Endothelial cell of umbilical vein (primary cell): ENCODE measurements at regions not wholly inside any gene's neighbourhood (a gene's known extent, or its start where the extent isn't known, plus 50 kb on each side); places are given as distances from the start of the nearest gene placed in this dataset.

Experiments used
- BruUV-seq: library from RNA; stranded (reverse); fragments of 400-500 nt; replicated peaks from 2 replicates; lab custom pipeline; 2021; lab: Mats Ljungman, UMichigan
- CTCF ChIA-PET: fragments of 300-600, 350-600 bp; sonication (Branson Sonifier 250); formaldehyde crosslinking; loops from one replicate; lab custom pipeline; 2021; ENCODE audit warnings: antibody characterized with exemption, inconsistent platforms; lab: Charles Lee
- POLR2A ChIA-PET: fragments of 300-600, 350-600 bp; sonication (Branson Sonifier 250); formaldehyde crosslinking; loops from one replicate; lab custom pipeline; 2021; ENCODE audit warnings: antibody characterized with exemption, inconsistent platforms; lab: Charles Lee
- DNase-seq: peaks from one replicate; pipeline ENCODE4 v3.0.0-alpha.2; 2011; ENCODE audit warnings: low read depth, low spot score
- FAIRE-seq: peaks from 2 replicates; lab custom pipeline; 2011; peaks lifted over from hg19 to GRCh38; lab: Jason Lieb, UNC
- H2AFZ ChIP-seq: 2 replicates; pipeline ENCODE4 v1.6.0; 2012; ENCODE audit warnings: low read depth, low read length, control low read depth, inconsistent platforms
- H3K27ac ChIP-seq: 2 replicates; pipeline ENCODE4 v1.5.1; 2011; ENCODE audit warnings: low read depth, mild to moderate bottlenecking, control low read depth, low read length, moderate library complexity; ENCODE audit not compliant: insufficient read depth
- H3K27me3 ChIP-seq, 2 experiments: 2 replicates each; pipeline versions ENCODE4 v1.6.0 to v1.6.1; 2011; ENCODE audit warnings: low read length in 2 of 2, mixed read lengths in 1 of 2; ENCODE audit not compliant: control insufficient read depth in 2 of 2, insufficient read depth in 2 of 2
- H3K36me3 ChIP-seq, 2 experiments: 2 replicates in 1 of 2; 3 replicates in 1 of 2; pipeline ENCODE4 v1.5.1; 2011; ENCODE audit warnings: low read length in 2 of 2, mild to moderate bottlenecking in 1 of 2, moderate library complexity in 1 of 2; ENCODE audit not compliant: control insufficient read depth in 2 of 2, insufficient read depth in 2 of 2; ENCODE audit errors: extremely low read depth in 1 of 2
- H3K4me1 ChIP-seq: 3 replicates; pipeline ENCODE4 v1.5.1; 2011; ENCODE audit warnings: mild to moderate bottlenecking, low read length; ENCODE audit not compliant: control insufficient read depth, insufficient read depth; ENCODE audit errors: extremely low read depth
- H3K4me2 ChIP-seq: 2 replicates; pipeline ENCODE4 v1.6.1; 2011; ENCODE audit warnings: low read length, control low read depth, mixed read lengths; ENCODE audit not compliant: insufficient read depth
- H3K4me3 ChIP-seq, 3 experiments: fragments of 200-600 bp in 1 of 3; sonication (generic), shearing (Covaris generic) in 1 of 3; replicated peaks in 1 of 3; 2 replicates each; pipeline ENCODE4 v1.5.1; 2011 to 2016; ENCODE audit warnings: control low read depth in 3 of 3, low read length in 3 of 3, mild to moderate bottlenecking in 2 of 3, inconsistent platforms in 1 of 3, low read depth in 1 of 3, moderate library complexity in 1 of 3; ENCODE audit not compliant: insufficient read depth in 1 of 3
- H3K79me2 ChIP-seq: 2 replicates; pipeline ENCODE4 v1.6.0; 2012; ENCODE audit warnings: low read length, inconsistent platforms; ENCODE audit not compliant: control insufficient read depth, insufficient read depth
- H3K9ac ChIP-seq: replicated peaks from 2 replicates; pipeline ENCODE3; 2011; ENCODE audit warnings: low read length, control low read depth; ENCODE audit not compliant: insufficient read depth; ENCODE audit errors: extremely low read depth
- H3K9me1 ChIP-seq: replicated peaks from 3 replicates; pipeline ENCODE4 v1.6.0; 2011; ENCODE audit warnings: mild to moderate bottlenecking, low read length; ENCODE audit not compliant: control insufficient read depth, insufficient read depth; ENCODE audit errors: extremely low read depth
- H3K9me3 ChIP-seq: replicated peaks from 2 replicates; pipeline ENCODE4 v1.5.1; 2012; ENCODE audit warnings: low read length, inconsistent platforms; ENCODE audit not compliant: control insufficient read depth, insufficient read depth
- H4K20me1 ChIP-seq: replicated peaks from 2 replicates; pipeline ENCODE3; 2011; ENCODE audit warnings: mild to moderate bottlenecking, low read length; ENCODE audit not compliant: control insufficient read depth, insufficient read depth; ENCODE audit errors: extremely low read depth
- EZH2 ChIP-seq: IDR thresholded peaks from 2 replicates; pipeline ENCODE4 v1.6.1; 2012; ENCODE audit warnings: borderline replicate concordance, low read depth, mild to moderate bottlenecking, moderate library complexity, low read length, inconsistent platforms; ENCODE audit not compliant: severe bottlenecking
- FOS ChIP-seq: IDR thresholded peaks from 2 replicates; pipeline ENCODE4 v1.6.1; 2011; ENCODE audit warnings: mild to moderate bottlenecking, low read length, moderate library complexity, borderline replicate concordance; ENCODE audit not compliant: insufficient read depth
- GATA2 ChIP-seq: IDR thresholded peaks from 2 replicates; pipeline ENCODE4 v1.7.0; 2011; ENCODE audit warnings: low read depth, mild to moderate bottlenecking, moderate library complexity, mixed read lengths, low read length; ENCODE audit not compliant: insufficient read length, insufficient read depth
- JUN ChIP-seq: IDR thresholded peaks from 2 replicates; pipeline ENCODE4 v1.6.1; 2011; ENCODE audit warnings: borderline replicate concordance, low read depth; ENCODE audit not compliant: insufficient read length, insufficient read depth
- MAX ChIP-seq: IDR thresholded peaks from 2 replicates; pipeline ENCODE4 v1.6.1; 2011; ENCODE audit not compliant: insufficient read depth, insufficient read length
- MYC ChIP-seq: IDR thresholded peaks from one replicate; pipeline ENCODE4 v1.6.1; 2011; ENCODE audit warnings: mild to moderate bottlenecking, low read depth, low read length
- POLR2A ChIP-seq: IDR thresholded peaks from 2 replicates; pipeline ENCODE4 v1.6.1; 2012; ENCODE audit warnings: low read depth, mild to moderate bottlenecking, control low read depth, low read length
- POLR2AphosphoS5 ChIP-seq: IDR thresholded peaks from 2 replicates; pipeline ENCODE4 v1.6.1; 2012; ENCODE audit warnings: low read depth, mild to moderate bottlenecking, control low read depth, low read length, moderate library complexity; ENCODE audit not compliant: insufficient read depth
- dilution Hi-C: fragments of 300-500 bp; cut with MboI; formaldehyde crosslinking; loops from one replicate; pipeline ENCODE4 v1.15.0; 2019; ENCODE audit warnings: low sequenced_read_pairs; ENCODE audit not compliant: extremely low pct_ligation_motif_present
- intact Hi-C: fragments of 100-400 bp; cut with micrococcal nuclease; formaldehyde crosslinking; loops from one replicate; pipeline ENCODE4 v1.10.0; 2022
- TF ChIP-seq, protein P1 (sequence below), 2 donors: IDR thresholded peaks; 1 replicate in 1 of 2; 2 replicates in 1 of 2; pipeline ENCODE4 v1.5.1; 2011; ENCODE audit warnings: low read length in 2 of 2, mild to moderate bottlenecking in 2 of 2, moderate library complexity in 2 of 2, control low read depth in 1 of 2, inconsistent platforms in 1 of 2, low read depth in 1 of 2; ENCODE audit not compliant: insufficient read depth in 1 of 2; ENCODE audit errors: extremely low read depth in 1 of 2

DNA sequence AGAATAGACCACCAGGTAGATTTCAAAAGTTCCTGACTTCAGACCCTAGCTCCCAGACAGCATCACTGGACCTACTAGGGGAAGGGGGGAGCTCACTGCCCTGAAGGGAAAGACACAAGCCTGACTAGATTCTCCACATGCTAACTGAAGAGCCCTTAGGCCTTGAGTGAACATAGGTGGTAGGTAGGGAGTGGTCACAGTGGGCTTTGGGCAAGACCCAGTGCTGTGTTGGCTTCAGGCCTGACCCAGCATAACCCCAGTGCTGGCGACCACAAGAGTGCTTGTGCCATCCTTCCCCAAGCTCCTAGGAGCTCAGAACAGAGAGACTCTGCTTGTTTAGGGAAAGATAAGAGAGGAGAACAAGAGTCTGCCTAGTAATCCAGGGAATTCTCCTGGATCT lies 51.1 kb upstream of the ACADM start:
- Histone ChIP-seq H3K4me1 (no peaks in the 10 kb centered on the region), H3K9me1 (no peaks in the 10 kb centered on the region), H3K27me3 (no peaks in the 10 kb centered on the region), H3K4me3 (no peak overlapping the region), H4K20me1 (no peaks in the 10 kb centered on the region), H3K4me2 (no peak overlapping the region), H3K79me2 (no peaks in the 10 kb centered on the region), H2AFZ (no peak overlapping the region), H3K36me3 (no peaks in the 10 kb centered on the region), H3K9ac (no peak overlapping the region), H3K27ac (no peak overlapping the region), H3K9me3 (no peaks in the 10 kb centered on the region)
- no peak for FAIRE-seq
- ChIA-PET POLR2A (no interaction called here), CTCF (interaction anchor here (0.6 kb wide), 1 partner anchor 12 kb away, joined by 3 read pairs; no protein-coding TSS in a partner anchor)
- no TSS peak for BruUV-seq
- no peak for DNase-seq
- dilution Hi-C loops: no loop called here
- TF ChIP-seq MYC (no peak), POLR2A (no peak), POLR2AphosphoS5 (no peak), FOS (no peak), EZH2 (no peak), GATA2 (no peak), MAX (no peak), JUN (no peak)
- TF ChIP-seq, protein P1, sequence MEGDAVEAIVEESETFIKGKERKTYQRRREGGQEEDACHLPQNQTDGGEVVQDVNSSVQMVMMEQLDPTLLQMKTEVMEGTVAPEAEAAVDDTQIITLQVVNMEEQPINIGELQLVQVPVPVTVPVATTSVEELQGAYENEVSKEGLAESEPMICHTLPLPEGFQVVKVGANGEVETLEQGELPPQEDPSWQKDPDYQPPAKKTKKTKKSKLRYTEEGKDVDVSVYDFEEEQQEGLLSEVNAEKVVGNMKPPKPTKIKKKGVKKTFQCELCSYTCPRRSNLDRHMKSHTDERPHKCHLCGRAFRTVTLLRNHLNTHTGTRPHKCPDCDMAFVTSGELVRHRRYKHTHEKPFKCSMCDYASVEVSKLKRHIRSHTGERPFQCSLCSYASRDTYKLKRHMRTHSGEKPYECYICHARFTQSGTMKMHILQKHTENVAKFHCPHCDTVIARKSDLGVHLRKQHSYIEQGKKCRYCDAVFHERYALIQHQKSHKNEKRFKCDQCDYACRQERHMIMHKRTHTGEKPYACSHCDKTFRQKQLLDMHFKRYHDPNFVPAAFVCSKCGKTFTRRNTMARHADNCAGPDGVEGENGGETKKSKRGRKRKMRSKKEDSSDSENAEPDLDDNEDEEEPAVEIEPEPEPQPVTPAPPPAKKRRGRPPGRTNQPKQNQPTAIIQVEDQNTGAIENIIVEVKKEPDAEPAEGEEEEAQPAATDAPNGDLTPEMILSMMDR (IDR thresholded peaks at IDR 0.05; ENCODE audit: extremely low read depth in 1 of 2, insufficient read depth in 1 of 2, low read depth in 1 of 2, low read length in 2 of 2): no peak
- intact Hi-C loops: no loop called here
